Skeletal muscle tissue (tissue), 3 donors: ENCODE measurements at regions not wholly inside any gene's neighbourhood (a gene's known extent, or its start where the extent isn't known, plus 50 kb on each side); places are given as distances from the start of the nearest gene placed in this dataset.

ENCODE experiments used
- H3K27ac ChIP-seq: one replicate; pipeline ENCODE4 v1.7.0; 2013; ENCODE audit warnings: mild to moderate bottlenecking, low read depth, low read length, inconsistent platforms
- H3K27me3 ChIP-seq, 3 donors: one replicate each; pipeline ENCODE4 v1.7.0; 2013; ENCODE audit warnings: low read length in 3 of 3; ENCODE audit not compliant: control insufficient read depth in 3 of 3, insufficient read depth in 3 of 3
- H3K36me3 ChIP-seq, 3 donors: one replicate each; pipeline ENCODE4 v1.7.0; 2013; ENCODE audit warnings: low read length in 3 of 3; ENCODE audit not compliant: control insufficient read depth in 3 of 3, insufficient read depth in 3 of 3
- H3K4me1 ChIP-seq, 3 donors: one replicate each; pipeline ENCODE4 v1.7.0; 2013; ENCODE audit warnings: low read length in 3 of 3, mild to moderate bottlenecking in 3 of 3; ENCODE audit not compliant: control insufficient read depth in 3 of 3, insufficient read depth in 3 of 3
- H3K4me3 ChIP-seq, 3 donors: one replicate each; pipeline ENCODE4 v1.7.0; 2013; ENCODE audit warnings: low read length in 3 of 3
- H3K9ac ChIP-seq, 3 donors: one replicate each; pipeline ENCODE4 v1.7.0; 2013; ENCODE audit warnings: low read length in 3 of 3, mild to moderate bottlenecking in 3 of 3, moderate library complexity in 2 of 3, low read depth in 1 of 3
- H3K9me3 ChIP-seq, 3 donors: one replicate each; pipeline ENCODE4 v1.7.0; 2013; ENCODE audit warnings: low read length in 3 of 3; ENCODE audit not compliant: control insufficient read depth in 3 of 3
- donor health status: Osteomylitis.

GRCh38 chr2:211144974-211145665 lies 588.7 kb downstream of the CPS1 start:
- H3K4me3 ChIP-seq, result no peak overlapping the region
- no peak overlapping the region for H3K27ac ChIP-seq
- H3K9ac ChIP-seq, result no peak overlapping the region

DNA sequence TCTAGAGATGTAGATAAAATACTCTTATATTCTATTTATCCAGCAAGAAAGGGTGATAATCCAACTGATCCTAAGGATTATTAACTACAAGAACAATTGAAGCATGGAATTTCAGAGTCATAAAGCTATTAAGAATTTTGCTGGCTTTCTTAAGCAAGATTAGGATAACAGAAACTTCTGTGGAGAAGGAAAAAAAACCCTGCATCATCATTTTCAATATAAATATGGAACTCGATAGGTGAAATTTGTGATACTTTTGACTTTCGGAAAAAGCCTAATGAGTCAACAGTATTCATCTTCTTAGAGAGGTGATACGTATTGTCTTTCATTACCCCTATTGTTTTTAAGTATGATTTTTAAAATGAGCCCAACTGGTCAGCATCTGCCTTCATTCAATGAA lies 593.3 kb downstream of the CPS1 start:
- no peaks in the 10 kb centered on the region for H3K4me1 ChIP-seq
- no peak overlapping the region for H3K4me3 ChIP-seq
- H3K9me3 ChIP-seq, result no peaks in the 10 kb centered on the region
- H3K27ac ChIP-seq, result no peak overlapping the region
- H3K27me3 ChIP-seq, result no peaks in the 10 kb centered on the region
- H3K9ac ChIP-seq, result no peak overlapping the region
- H3K36me3 ChIP-seq, result no peaks in the 10 kb centered on the region

More at GRCh38 chr2:211144974-211145665, 588.7 kb downstream of the CPS1 start:
- no peaks in the 10 kb centered on the region for H3K9me3 ChIP-seq
- no peaks in the 10 kb centered on the region for H3K4me1 ChIP-seq
- no peaks in the 10 kb centered on the region for H3K27me3 ChIP-seq
- no peaks in the 10 kb centered on the region for H3K36me3 ChIP-seq

DNA sequence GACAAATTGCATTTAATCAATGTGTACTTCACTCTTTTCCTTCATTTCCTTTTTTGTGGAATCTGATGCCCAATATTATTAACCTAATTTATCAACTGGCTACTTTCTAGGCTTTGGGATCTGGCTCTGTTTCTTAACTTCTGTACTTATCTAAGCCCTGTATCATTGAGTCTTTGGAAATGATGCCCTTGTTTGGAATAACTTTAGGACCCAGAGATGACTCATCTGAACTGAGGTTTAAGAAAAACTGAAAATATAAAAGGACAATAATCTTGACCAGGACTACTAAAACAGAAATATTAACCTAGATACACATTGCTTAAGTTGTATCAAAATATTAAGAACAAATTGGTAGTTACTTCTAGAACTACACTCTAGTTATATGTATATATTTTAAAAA lies 600.8 kb downstream of the CPS1 start:
- Histone ChIP-seq H3K9ac (no peak overlapping the region), H3K4me3 (no peak overlapping the region), H3K4me1 (no peaks in the 10 kb centered on the region), H3K27me3 (no peaks in the 10 kb centered on the region), H3K36me3 (no peaks in the 10 kb centered on the region), H3K9me3 (no peaks in the 10 kb centered on the region), H3K27ac (no peak overlapping the region)

DNA sequence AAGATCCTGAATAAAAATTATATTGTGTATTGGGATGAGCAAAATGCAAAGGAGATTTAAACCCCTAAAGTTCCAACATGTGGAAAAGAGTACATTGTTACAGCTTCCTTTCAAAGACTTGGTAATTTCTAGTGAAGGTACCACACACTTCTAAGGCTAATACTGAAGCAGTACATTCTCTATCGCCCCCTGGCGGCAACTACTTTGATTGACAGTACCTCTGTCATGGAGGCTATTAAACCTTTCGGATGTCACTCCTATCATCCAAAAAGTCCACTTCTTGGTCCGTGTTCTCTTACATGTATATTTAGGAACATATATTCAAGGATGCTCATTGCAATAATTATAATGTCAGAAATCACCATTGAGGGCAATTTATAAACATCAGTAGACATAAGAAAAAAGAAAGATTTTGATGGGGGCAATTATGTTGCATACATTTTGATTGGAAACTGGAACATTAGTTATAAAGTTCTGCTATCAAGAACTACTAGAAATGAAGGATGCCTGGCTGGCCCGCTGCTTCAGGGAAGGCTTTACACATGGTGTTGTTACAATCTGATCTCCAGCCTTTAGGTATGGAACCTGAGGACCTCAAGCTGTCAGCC lies 601.6 kb downstream of the CPS1 start:
- no peaks in the 10 kb centered on the region for H3K36me3 ChIP-seq
- H3K27me3 ChIP-seq, result no peaks in the 10 kb centered on the region
- no peaks in the 10 kb centered on the region for H3K9me3 ChIP-seq

DNA sequence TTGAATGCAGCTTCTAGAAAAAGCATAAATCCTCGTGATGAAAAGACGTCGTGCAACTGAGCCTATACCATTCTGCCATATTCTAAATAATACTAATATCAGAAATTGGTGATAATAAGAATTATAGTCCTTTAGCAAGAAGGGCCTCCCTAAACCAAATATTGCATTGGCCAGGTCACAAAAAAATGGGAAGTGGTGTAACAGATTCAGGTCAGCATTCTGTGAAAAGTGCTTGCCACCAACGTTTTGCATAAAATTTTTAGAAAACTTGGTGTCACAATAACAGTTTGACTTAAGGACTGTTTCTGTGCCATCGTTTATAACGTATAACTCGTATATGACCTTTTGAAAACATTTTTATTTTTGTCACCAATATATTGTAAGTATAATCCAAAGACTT lies 603.6 kb downstream of the CPS1 start:
- Histone ChIP-seq H3K9ac (no peak overlapping the region), H3K4me1 (no peaks in the 10 kb centered on the region), H3K27ac (no peak overlapping the region), H3K27me3 (no peaks in the 10 kb centered on the region), H3K9me3 (no peaks in the 10 kb centered on the region), H3K36me3 (no peaks in the 10 kb centered on the region), H3K4me3 (no peak overlapping the region)

More for the DNA sequence above, 601.6 kb downstream of the CPS1 start:
- Histone ChIP-seq H3K9ac (no peak overlapping the region), H3K4me1 (no peaks in the 10 kb centered on the region), H3K4me3 (no peak overlapping the region), H3K27ac (no peak overlapping the region)

DNA sequence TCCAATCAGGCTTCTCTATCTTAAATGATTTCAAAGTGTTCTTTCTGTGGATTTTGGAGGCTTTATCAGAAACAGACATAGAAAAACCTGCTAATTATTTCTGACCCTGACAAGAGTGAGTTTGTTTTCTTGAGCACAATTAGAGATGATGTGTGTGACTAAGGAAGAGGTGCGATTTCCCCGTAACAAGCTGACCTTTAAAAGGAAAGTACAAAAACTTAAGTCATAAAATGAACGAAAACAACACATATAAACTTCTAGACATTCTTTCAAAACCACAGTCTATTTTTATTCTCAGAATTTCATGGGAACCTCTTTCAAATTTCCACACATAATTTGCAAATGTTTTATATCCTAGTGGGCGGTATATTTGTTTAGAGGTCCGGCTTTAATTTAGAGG lies 604.8 kb downstream of the CPS1 start:
- Histone ChIP-seq H3K9ac (no peak overlapping the region), H3K9me3 (no peaks in the 10 kb centered on the region), H3K27ac (no peak overlapping the region), H3K27me3 (no peaks in the 10 kb centered on the region), H3K4me3 (no peak overlapping the region), H3K36me3 (no peaks in the 10 kb centered on the region), H3K4me1 (no peaks in the 10 kb centered on the region)

DNA sequence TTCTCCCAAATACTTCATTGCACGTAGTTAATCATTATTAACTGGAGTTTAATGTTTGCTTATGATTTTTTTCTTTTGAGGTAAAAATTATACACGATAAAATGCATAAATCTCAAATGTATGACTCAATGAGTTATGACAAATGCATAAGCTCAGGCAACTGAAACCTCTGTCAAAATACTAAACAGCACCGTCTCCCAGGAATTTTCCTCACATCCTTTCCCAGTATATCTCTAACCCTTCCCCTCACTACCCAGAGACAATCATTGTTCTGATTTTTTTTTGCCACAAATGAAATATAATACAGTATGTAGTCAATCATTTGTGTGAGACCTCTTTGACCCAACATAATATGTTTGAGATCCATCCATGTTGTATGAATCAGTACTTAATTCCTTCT lies 606.5 kb downstream of the CPS1 start:
- Histone ChIP-seq H3K9ac (no peak overlapping the region), H3K27ac (no peak overlapping the region), H3K9me3 (no peaks in the 10 kb centered on the region), H3K4me3 (no peak overlapping the region), H3K36me3 (no peaks in the 10 kb centered on the region), H3K27me3 (no peaks in the 10 kb centered on the region), H3K4me1 (no peaks in the 10 kb centered on the region)

- H3K27me3 ChIP-seq, result no peaks in the 10 kb centered on the region
- H3K9ac ChIP-seq, result no peak overlapping the region
- H3K36me3 ChIP-seq, result no peaks in the 10 kb centered on the region
- no peaks in the 10 kb centered on the region for H3K9me3 ChIP-seq
- H3K4me3 ChIP-seq, result no peak overlapping the region
- no peak overlapping the region for H3K27ac ChIP-seq
- no peaks in the 10 kb centered on the region for H3K4me1 ChIP-seq
These were observed 614.4 kb downstream of the CPS1 start for GRCh38 chr2:211170843-211171242.

DNA sequence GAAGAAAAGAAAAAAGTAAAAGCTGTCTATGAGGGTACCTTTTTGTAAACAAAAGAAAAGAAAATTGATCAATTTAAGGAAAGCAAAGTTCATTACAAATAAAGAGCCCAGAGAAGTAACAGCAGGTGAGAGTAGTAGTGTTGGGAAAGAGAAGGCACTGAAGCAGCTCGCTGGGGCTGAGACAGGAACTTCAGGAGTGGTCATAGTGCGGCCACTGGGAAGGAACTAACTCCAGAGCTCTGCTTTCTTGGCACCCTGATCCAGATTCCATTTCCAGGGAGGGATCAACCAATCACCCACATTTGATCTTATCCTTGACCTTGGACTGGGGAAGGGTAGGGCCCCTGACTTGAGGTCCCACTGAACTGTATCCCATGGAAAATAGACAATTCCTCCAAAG lies 617.6 kb downstream of the CPS1 start:
- Histone ChIP-seq H3K36me3 (no peaks in the 10 kb centered on the region), H3K4me3 (no peak overlapping the region), H3K9me3 (no peaks in the 10 kb centered on the region), H3K9ac (no peak overlapping the region), H3K27me3 (no peaks in the 10 kb centered on the region), H3K4me1 (no peaks in the 10 kb centered on the region), H3K27ac (no peak overlapping the region)

GRCh38 chr2:211174631-211175030 lies 618.2 kb downstream of the CPS1 start:
- no peak overlapping the region for H3K27ac ChIP-seq
- H3K4me3 ChIP-seq, result no peak overlapping the region
- H3K27me3 ChIP-seq, result no peaks in the 10 kb centered on the region
- no peaks in the 10 kb centered on the region for H3K9me3 ChIP-seq
- H3K4me1 ChIP-seq, result no peaks in the 10 kb centered on the region
- H3K36me3 ChIP-seq, result no peaks in the 10 kb centered on the region
- H3K9ac ChIP-seq, result no peak overlapping the region
